ENCODE measurements at regions not wholly inside any gene's neighbourhood (a gene's known extent, or its start where the extent isn't known, plus 50 kb on each side); places are given as distances from the start of the nearest gene placed in this dataset.

GRCh38 chr15:87294854-87295253 lies 961.7 kb downstream of the NTRK3 start:
- H3K27me3 ChIP-seq (ENCODE audit: insufficient read depth, low read length) = no peaks in the 10 kb centered on the region
- H3K4me3 ChIP-seq (replicated peaks in 1 of 2; ENCODE audit: low read depth in 1 of 2, low read length in 2 of 2) = no peak overlapping the region
- POLR2A ChIA-PET = no interaction called here
- H4K20me1 ChIP-seq (ENCODE audit: insufficient read depth) = no peaks in the 10 kb centered on the region
- H3K9ac ChIP-seq (ENCODE audit: low read length) = no peak overlapping the region
- no peak overlapping the region for H2AFZ ChIP-seq (ENCODE audit: low read depth, low read length, poor library complexity, severe bottlenecking)
- CTCF ChIA-PET = no interaction called here
- no peak for ATAC-seq
- H3K36me3 ChIP-seq (ENCODE audit: control insufficient read depth in 1 of 2, insufficient read depth in 2 of 2, low read length in 2 of 2) = no peaks in the 10 kb centered on the region
- H3K4me2 ChIP-seq (ENCODE audit: low read length) = no peak overlapping the region
- intact Hi-C loops (cut with micrococcal nuclease) = no loop called here
- H3K9me2 ChIP-seq (ENCODE audit: insufficient read depth) = no peaks in the 10 kb centered on the region
- RAD21 ChIA-PET (ENCODE audit: low non-redundant PET in 1 of 2, low total read pairs in 2 of 2, uncharacterized antibody in 2 of 2, unreplicated experiment in 2 of 2) = no interaction called here
- no peak for TF ChIP-seq ZFX (IDR thresholded peaks at IDR 0.05)
- TF ChIP-seq, protein P1, sequence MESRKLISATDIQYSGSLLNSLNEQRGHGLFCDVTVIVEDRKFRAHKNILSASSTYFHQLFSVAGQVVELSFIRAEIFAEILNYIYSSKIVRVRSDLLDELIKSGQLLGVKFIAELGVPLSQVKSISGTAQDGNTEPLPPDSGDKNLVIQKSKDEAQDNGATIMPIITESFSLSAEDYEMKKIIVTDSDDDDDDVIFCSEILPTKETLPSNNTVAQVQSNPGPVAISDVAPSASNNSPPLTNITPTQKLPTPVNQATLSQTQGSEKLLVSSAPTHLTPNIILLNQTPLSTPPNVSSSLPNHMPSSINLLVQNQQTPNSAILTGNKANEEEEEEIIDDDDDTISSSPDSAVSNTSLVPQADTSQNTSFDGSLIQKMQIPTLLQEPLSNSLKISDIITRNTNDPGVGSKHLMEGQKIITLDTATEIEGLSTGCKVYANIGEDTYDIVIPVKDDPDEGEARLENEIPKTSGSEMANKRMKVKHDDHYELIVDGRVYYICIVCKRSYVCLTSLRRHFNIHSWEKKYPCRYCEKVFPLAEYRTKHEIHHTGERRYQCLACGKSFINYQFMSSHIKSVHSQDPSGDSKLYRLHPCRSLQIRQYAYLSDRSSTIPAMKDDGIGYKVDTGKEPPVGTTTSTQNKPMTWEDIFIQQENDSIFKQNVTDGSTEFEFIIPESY (IDR thresholded peaks at IDR 0.05; ENCODE audit: extremely low read depth, insufficient replicate concordance, low read length) = no peak
- no peak for TF ChIP-seq POLR2A (IDR thresholded peaks at IDR 0.05; ENCODE audit: borderline replicate concordance, extremely low read depth, insufficient read depth, insufficient read length)
- TF ChIP-seq EZH2 (IDR thresholded peaks at IDR 0.05) = no peak
- TF ChIP-seq, protein P2, sequence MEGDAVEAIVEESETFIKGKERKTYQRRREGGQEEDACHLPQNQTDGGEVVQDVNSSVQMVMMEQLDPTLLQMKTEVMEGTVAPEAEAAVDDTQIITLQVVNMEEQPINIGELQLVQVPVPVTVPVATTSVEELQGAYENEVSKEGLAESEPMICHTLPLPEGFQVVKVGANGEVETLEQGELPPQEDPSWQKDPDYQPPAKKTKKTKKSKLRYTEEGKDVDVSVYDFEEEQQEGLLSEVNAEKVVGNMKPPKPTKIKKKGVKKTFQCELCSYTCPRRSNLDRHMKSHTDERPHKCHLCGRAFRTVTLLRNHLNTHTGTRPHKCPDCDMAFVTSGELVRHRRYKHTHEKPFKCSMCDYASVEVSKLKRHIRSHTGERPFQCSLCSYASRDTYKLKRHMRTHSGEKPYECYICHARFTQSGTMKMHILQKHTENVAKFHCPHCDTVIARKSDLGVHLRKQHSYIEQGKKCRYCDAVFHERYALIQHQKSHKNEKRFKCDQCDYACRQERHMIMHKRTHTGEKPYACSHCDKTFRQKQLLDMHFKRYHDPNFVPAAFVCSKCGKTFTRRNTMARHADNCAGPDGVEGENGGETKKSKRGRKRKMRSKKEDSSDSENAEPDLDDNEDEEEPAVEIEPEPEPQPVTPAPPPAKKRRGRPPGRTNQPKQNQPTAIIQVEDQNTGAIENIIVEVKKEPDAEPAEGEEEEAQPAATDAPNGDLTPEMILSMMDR (IDR thresholded peaks at IDR 0.05 in 2 of 3, conservative IDR thresholded peaks at IDR 0.05 in 1 of 3; ENCODE audit: borderline replicate concordance in 1 of 3, insufficient read depth in 1 of 3, low read depth in 2 of 3, low read length in 2 of 3) = no peak
- no peak for TF ChIP-seq MAX (IDR thresholded peaks at IDR 0.05)
- TF ChIP-seq CBX3 (IDR thresholded peaks at IDR 0.05; ENCODE audit: low read depth) = no peak
- no peak for TF ChIP-seq TCF7L2 (IDR thresholded peaks at IDR 0.05; ENCODE audit: borderline replicate concordance, extremely low read depth, insufficient read depth, insufficient read length)
- TF ChIP-seq ELF1 (IDR thresholded peaks at IDR 0.05; ENCODE audit: borderline replicate concordance, low read depth) = no peak
- TF ChIP-seq SP1 (IDR thresholded peaks at IDR 0.05; ENCODE audit: low read depth) = no peak
- TF ChIP-seq RAD21 (IDR thresholded peaks at IDR 0.05; ENCODE audit: low read depth) = no peak
- no peak for TF ChIP-seq SIN3A (IDR thresholded peaks at IDR 0.05; ENCODE audit: low read depth)
- TF ChIP-seq JUND (IDR thresholded peaks at IDR 0.05) = no peak
- TF ChIP-seq EGR1 (IDR thresholded peaks at IDR 0.05; ENCODE audit: low read depth) = no peak
- TF ChIP-seq, protein P3, sequence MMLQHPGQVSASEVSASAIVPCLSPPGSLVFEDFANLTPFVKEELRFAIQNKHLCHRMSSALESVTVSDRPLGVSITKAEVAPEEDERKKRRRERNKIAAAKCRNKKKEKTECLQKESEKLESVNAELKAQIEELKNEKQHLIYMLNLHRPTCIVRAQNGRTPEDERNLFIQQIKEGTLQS (IDR thresholded peaks at IDR 0.05) = no peak
- no peak for TF ChIP-seq FOSL1 (IDR thresholded peaks at IDR 0.05; ENCODE audit: low read depth)
- no peak for TF ChIP-seq YY1 (IDR thresholded peaks at IDR 0.05; ENCODE audit: extremely low read depth, insufficient replicate concordance, low read depth, low read length)
- TF ChIP-seq REST (IDR thresholded peaks at IDR 0.05; ENCODE audit: low read depth) = no peak
- no peak for TF ChIP-seq POLR2AphosphoS5 (IDR thresholded peaks at IDR 0.05; ENCODE audit: low read depth, low read length)
- TF ChIP-seq CEBPB (IDR thresholded peaks at IDR 0.05; ENCODE audit: low read depth) = no peak
- H3K4me1 ChIP-seq (ENCODE audit: control insufficient read depth in 1 of 2, insufficient read depth in 2 of 2, low read length in 2 of 2) = no peaks in the 10 kb centered on the region
- H3K9me3 ChIP-seq (ENCODE audit: control insufficient read depth in 1 of 2, insufficient read depth in 1 of 2, low read depth in 1 of 2, low read length in 2 of 2) = peaks cover 3 to 12% of the 10 kb centered on the region in 2 experiments; a peak in 3 of 4 replicates
- no TSS peak for BruUV-seq (replicated peaks)
- no peak overlapping the region for H3K27ac ChIP-seq (ENCODE audit: low read depth, low read length)
- no peaks in the 10 kb centered on the region for H3K79me2 ChIP-seq (ENCODE audit: insufficient read depth, low read length)
- no peak for DNase-seq (ENCODE audit: low read depth, low spot score)
